Naive thymus-derived CD4-positive, alpha-beta T cell (primary cell): ENCODE measurements at regions not wholly inside any gene's neighbourhood (a gene's known extent, or its start where the extent isn't known, plus 50 kb on each side); places are given as distances from the start of the nearest gene placed in this dataset.

ENCODE experiments used
- ATAC-seq: fragments of 150-1000 bp; cut with Tn5 transposase; 2 replicates; pipeline ENCODE4 v1.10.0; 2021; ENCODE audit warnings: mild to moderate bottlenecking, moderate library complexity
- CTCF ChIA-PET: fragments of 350-600 bp; sonication (Branson Sonifier 250); formaldehyde crosslinking; loops from one replicate; lab custom pipeline; 2021; ENCODE audit warnings: antibody characterized with exemption; lab: Charles Lee
- POLR2A ChIA-PET: fragments of 350-600 bp; sonication (Branson Sonifier 250); formaldehyde crosslinking; loops from one replicate; lab custom pipeline; 2021; ENCODE audit warnings: antibody characterized with exemption, inconsistent platforms; lab: Charles Lee
- DNase-seq, 9 donors: peaks; one replicate each; pipeline versions ENCODE4 v3.0.0 to v3.0.0-alpha.2; 2020 to 2022; ENCODE audit warnings: mixed read lengths in 1 of 9
- H3K27ac ChIP-seq: one replicate; pipeline ENCODE4 v1.7.0; 2013; ENCODE audit warnings: mild to moderate bottlenecking, low read depth, low read length, moderate library complexity
- H3K27me3 ChIP-seq, 2 donors: one replicate each; pipeline ENCODE4 v1.7.0; 2013; ENCODE audit warnings: low read length in 2 of 2, mild to moderate bottlenecking in 2 of 2, moderate library complexity in 2 of 2; ENCODE audit not compliant: control insufficient read depth in 2 of 2, insufficient read depth in 2 of 2
- H3K36me3 ChIP-seq, 3 experiments: 1 replicate in 2 of 3; 2 replicates in 1 of 3; pipeline ENCODE4 v1.7.0; 2013; ENCODE audit warnings: low read length in 3 of 3, mild to moderate bottlenecking in 3 of 3, moderate library complexity in 1 of 3; ENCODE audit not compliant: insufficient read depth in 3 of 3, control insufficient read depth in 2 of 3
- H3K4me1 ChIP-seq, 2 donors: one replicate each; pipeline ENCODE4 v1.7.0; 2013; ENCODE audit warnings: low read length in 2 of 2, mild to moderate bottlenecking in 2 of 2, moderate library complexity in 1 of 2; ENCODE audit not compliant: control insufficient read depth in 2 of 2, insufficient read depth in 2 of 2
- H3K4me3 ChIP-seq: 2 replicates; pipeline ENCODE4 v1.7.0; 2013; ENCODE audit warnings: mild to moderate bottlenecking, low read length
- H3K9me3 ChIP-seq, 3 experiments: 1 replicate in 2 of 3; 2 replicates in 1 of 3; pipeline ENCODE4 v1.7.0; 2013; ENCODE audit warnings: low read length in 3 of 3; ENCODE audit not compliant: control insufficient read depth in 2 of 3
- H3K27ac Mint-ChIP-seq, 9 donors: one replicate each; pipeline ENCODE4 v1.8.0; 2020 to 2022; ENCODE audit warnings: mixed read lengths in 9 of 9, mild to moderate bottlenecking in 8 of 9, moderate library complexity in 5 of 9, inconsistent platforms in 2 of 9
- H3K27me3 Mint-ChIP-seq, 5 donors: one replicate each; pipeline ENCODE4 v1.8.0; 2021 to 2022; ENCODE audit warnings: mixed read lengths in 5 of 5, mild to moderate bottlenecking in 1 of 5
- H3K36me3 Mint-ChIP-seq, 5 donors: one replicate each; pipeline ENCODE4 v1.8.0; 2020 to 2022; ENCODE audit warnings: mixed read lengths in 5 of 5, mild to moderate bottlenecking in 3 of 5, inconsistent platforms in 1 of 5
- H3K4me1 Mint-ChIP-seq, 7 donors: one replicate each; pipeline ENCODE4 v1.8.0; 2020 to 2022; ENCODE audit warnings: mixed read lengths in 7 of 7, mild to moderate bottlenecking in 3 of 7, inconsistent platforms in 1 of 7
- H3K4me3 Mint-ChIP-seq, 10 donors: one replicate each; pipeline ENCODE4 v1.8.0; 2020 to 2022; ENCODE audit warnings: mild to moderate bottlenecking in 10 of 10, mixed read lengths in 10 of 10, moderate library complexity in 6 of 10, inconsistent platforms in 2 of 10
- H3K9me3 Mint-ChIP-seq, 11 donors: one replicate each; pipeline ENCODE4 v1.8.0; 2020 to 2022; ENCODE audit warnings: mixed read lengths in 11 of 11, mild to moderate bottlenecking in 4 of 11, inconsistent platforms in 1 of 11, moderate library complexity in 1 of 11
- intact Hi-C, 2 donors: fragments of 100-400 bp; cut with micrococcal nuclease; formaldehyde crosslinking; loops; one replicate each; pipeline ENCODE4 v1.15.1; 2023

- H3K27ac Mint-ChIP-seq, result no peak overlapping the region
- no peaks in the 10 kb centered on the region for H3K36me3 Mint-ChIP-seq
- no peak overlapping the region for H3K27ac ChIP-seq
- H3K36me3 ChIP-seq, result no peaks in the 10 kb centered on the region
- H3K4me1 Mint-ChIP-seq, result peaks cover 0 to 8% (median 7%) of the 10 kb centered on the region in 7 donors
- intact Hi-C loops, result no loop called here
- no peaks in the 10 kb centered on the region for H3K9me3 ChIP-seq
- ChIA-PET CTCF (no interaction called here), POLR2A (no interaction called here)
- ATAC-seq (no peak), DNase-seq (no peak)
- no peak overlapping the region for H3K4me3 Mint-ChIP-seq
- no peaks in the 10 kb centered on the region for H3K9me3 Mint-ChIP-seq
- H3K4me3 ChIP-seq, result no peak overlapping the region
- H3K27me3 Mint-ChIP-seq, result peaks cover 0 to 14% (median 11%) of the 10 kb centered on the region in 5 donors
- H3K27me3 ChIP-seq, result no peaks in the 10 kb centered on the region
- no peaks in the 10 kb centered on the region for H3K4me1 ChIP-seq
Observed at GRCh38 chr10:63077800-63078199, 55.3 kb upstream of the NRBF2 start.

GRCh38 chr10:63072951-63073350, 60.2 kb upstream of the NRBF2 start:
- Histone ChIP-seq H3K27ac (no peak overlapping the region), H3K9me3 (no peaks in the 10 kb centered on the region), H3K4me1 (no peaks in the 10 kb centered on the region), H3K36me3 (no peaks in the 10 kb centered on the region), H3K4me3 (no peak overlapping the region), H3K27me3 (no peaks in the 10 kb centered on the region)
- ChIA-PET POLR2A (no interaction called here), CTCF (no interaction called here)
- intact Hi-C loops, result no loop called here
- no peak for DNase-seq
- H3K36me3 Mint-ChIP-seq, result no peaks in the 10 kb centered on the region
- no peaks in the 10 kb centered on the region for H3K9me3 Mint-ChIP-seq
- peaks cover 0 to 16% (median 6%) of the 10 kb centered on the region in 7 donors for H3K4me1 Mint-ChIP-seq
- H3K27me3 Mint-ChIP-seq, result peaks cover 8 to 31% (median 22%) of the 10 kb centered on the region in 5 donors
- no peak overlapping the region for H3K4me3 Mint-ChIP-seq
- no peak for ATAC-seq
- no peak overlapping the region for H3K27ac Mint-ChIP-seq

GRCh38 chr10:63071145-63071544, 62.0 kb upstream of the NRBF2 start:
- Mint-ChIP-seq H3K27me3 (peaks cover 15 to 35% (median 31%) of the 10 kb centered on the region in 5 donors), H3K4me3 (no peak overlapping the region), H3K36me3 (no peaks in the 10 kb centered on the region), H3K9me3 (no peaks in the 10 kb centered on the region), H3K27ac (no peak overlapping the region), H3K4me1 (peaks cover 0 to 12% (median 0%) of the 10 kb centered on the region in 7 donors)
- POLR2A ChIA-PET, result no interaction called here
- ATAC-seq (no peak), DNase-seq (no peak)
- Histone ChIP-seq H3K4me3 (no peak overlapping the region), H3K27ac (no peak overlapping the region), H3K9me3 (no peaks in the 10 kb centered on the region), H3K27me3 (no peaks in the 10 kb centered on the region), H3K36me3 (no peaks in the 10 kb centered on the region), H3K4me1 (no peaks in the 10 kb centered on the region)
- CTCF ChIA-PET, result no interaction called here
- intact Hi-C loops, result no loop called here

- peaks cover 0 to 5% (median 0%) of the 10 kb centered on the region in 11 donors for H3K9me3 Mint-ChIP-seq
- Histone ChIP-seq H3K27me3 (no peaks in the 10 kb centered on the region), H3K36me3 (no peaks in the 10 kb centered on the region), H3K4me1 (no peaks in the 10 kb centered on the region), H3K27ac (no peak overlapping the region), H3K4me3 (no peak overlapping the region), H3K9me3 (no peaks in the 10 kb centered on the region)
- H3K36me3 Mint-ChIP-seq, result no peaks in the 10 kb centered on the region
- POLR2A ChIA-PET, result no interaction called here
- CTCF ChIA-PET, result no interaction called here
- H3K4me3 Mint-ChIP-seq, result no peak overlapping the region
- H3K27me3 Mint-ChIP-seq, result peaks cover 24 to 49% (median 44%) of the 10 kb centered on the region in 5 donors
- intact Hi-C loops, result loop anchor here in 1 of 2 donors (5.0 kb wide), 1 partner anchor 217 kb away; no protein-coding TSS in a partner anchor
- H3K4me1 Mint-ChIP-seq, result peaks cover 0 to 18% (median 4%) of the 10 kb centered on the region in 7 donors
- no peak for DNase-seq
- no peak overlapping the region for H3K27ac Mint-ChIP-seq
- ATAC-seq, result no peak
Observed at GRCh38 chr10:63069318-63069717, 63.8 kb upstream of the NRBF2 start.

- Mint-ChIP-seq H3K27me3 (peaks cover 30 to 57% (median 49%) of the 10 kb centered on the region in 5 donors), H3K4me1 (peaks cover 0 to 19% (median 4%) of the 10 kb centered on the region in 7 donors), H3K9me3 (peaks cover 0 to 5% (median 0%) of the 10 kb centered on the region in 11 donors), H3K27ac (peak overlapping the region in 1 of 9 donors; percentile 3), H3K36me3 (no peaks in the 10 kb centered on the region), H3K4me3 (peak overlapping the region in 1 of 10 donors; percentile 7)
- H3K9me3 ChIP-seq, result no peaks in the 10 kb centered on the region
- ATAC-seq, result no peak
- H3K27me3 ChIP-seq, result no peaks in the 10 kb centered on the region
- DNase-seq, result peak in 1 of 9 donors; percentile 35
- H3K4me3 ChIP-seq, result no peak overlapping the region
- ChIA-PET POLR2A (no interaction called here), CTCF (no interaction called here)
- H3K4me1 ChIP-seq, result no peaks in the 10 kb centered on the region
- no peak overlapping the region for H3K27ac ChIP-seq
- H3K36me3 ChIP-seq, result no peaks in the 10 kb centered on the region
- intact Hi-C loops, result loop anchor here in 1 of 2 donors (5.0 kb wide), 1 partner anchor 216 kb away; no protein-coding TSS in a partner anchor
Observed at GRCh38 chr10:63068246-63068645, 64.9 kb upstream of the NRBF2 start.

GRCh38 chr10:63066606-63067005, 66.5 kb upstream of the NRBF2 start:
- DNase-seq (no peak), ATAC-seq (no peak)
- Histone ChIP-seq H3K9me3 (no peaks in the 10 kb centered on the region), H3K27ac (no peak overlapping the region), H3K4me3 (no peak overlapping the region), H3K4me1 (no peaks in the 10 kb centered on the region), H3K27me3 (no peaks in the 10 kb centered on the region), H3K36me3 (no peaks in the 10 kb centered on the region)
- peaks cover 0 to 5% (median 0%) of the 10 kb centered on the region in 11 donors for H3K9me3 Mint-ChIP-seq
- intact Hi-C loops, result loop anchor here in 1 of 2 donors (5.0 kb wide), 1 partner anchor 214 kb away; no protein-coding TSS in a partner anchor
- peaks cover 35 to 59% (median 56%) of the 10 kb centered on the region in 5 donors for H3K27me3 Mint-ChIP-seq
- POLR2A ChIA-PET, result no interaction called here
- H3K36me3 Mint-ChIP-seq, result no peaks in the 10 kb centered on the region
- H3K4me3 Mint-ChIP-seq, result no peak overlapping the region
- CTCF ChIA-PET, result interaction anchor here (0.7 kb wide), 1 partner anchor 800 kb away, joined by 3 read pairs; no protein-coding TSS in a partner anchor
- peaks cover 0 to 19% (median 4%) of the 10 kb centered on the region in 7 donors for H3K4me1 Mint-ChIP-seq
- no peak overlapping the region for H3K27ac Mint-ChIP-seq

- Histone ChIP-seq H3K36me3 (no peaks in the 10 kb centered on the region), H3K4me1 (no peaks in the 10 kb centered on the region), H3K27me3 (no peaks in the 10 kb centered on the region), H3K27ac (no peak overlapping the region), H3K9me3 (no peaks in the 10 kb centered on the region), H3K4me3 (no peak overlapping the region)
- peaks cover 35 to 52% (median 49%) of the 10 kb centered on the region in 5 donors for H3K27me3 Mint-ChIP-seq
- ChIA-PET CTCF (interaction anchor here (0.9 kb wide), 1 partner anchor 20 kb away, joined by 3 read pairs; no protein-coding TSS in a partner anchor), POLR2A (no interaction called here)
- no peaks in the 10 kb centered on the region for H3K36me3 Mint-ChIP-seq
- H3K4me3 Mint-ChIP-seq, result peak overlapping the region in 1 of 10 donors; percentile 15
- peaks cover 0 to 19% (median 4%) of the 10 kb centered on the region in 7 donors for H3K4me1 Mint-ChIP-seq
- peaks cover 0 to 5% (median 0%) of the 10 kb centered on the region in 11 donors for H3K9me3 Mint-ChIP-seq
- no peak for DNase-seq
- intact Hi-C loops, result loop anchor here in 1 of 2 donors (5.0 kb wide), 1 partner anchor 212 kb away; no protein-coding TSS in a partner anchor
- H3K27ac Mint-ChIP-seq, result peak overlapping the region in 1 of 9 donors; percentile 58
- ATAC-seq, result no peak
Observed at GRCh38 chr10:63064706-63065105, 68.4 kb upstream of the NRBF2 start.
